RPMI7951 (cell line): ENCODE measurements at regions not wholly inside any gene's neighbourhood (a gene's known extent, or its start where the extent isn't known, plus 50 kb on each side); places are given as distances from the start of the nearest gene placed in this dataset.
"Not testable (repeated sequence)": the region's sequence is repeated elsewhere in the genome, so short reads cannot be mapped to it uniquely, and the experiment has no call there.

Source experiments
- DNase-seq: peaks from one replicate; pipeline ENCODE4 v3.0.0-alpha.2; 2012; ENCODE audit warnings: low read depth

GRCh38 chr3:137300703-137301102 is 342.9 kb downstream of the IL20RB start:
- DNase-seq, result no peak

GRCh38 chr3:137304313-137305056 is 346.7 kb downstream of the IL20RB start:
- no peak for DNase-seq

- DNase-seq, result no peak
These were observed 366.3 kb downstream of the IL20RB start for GRCh38 chr3:137324114-137324513.

GRCh38 chr3:137325170-137325569 is 367.4 kb downstream of the IL20RB start:
- DNase-seq, result no peak

GRCh38 chr3:137325934-137326333 is 368.2 kb downstream of the IL20RB start:
- DNase-seq, result no peak

GRCh38 chr3:137329594-137329993 is 371.8 kb downstream of the IL20RB start:
- DNase-seq, result no peak

- DNase-seq, result no peak
These were observed 372.5 kb downstream of the IL20RB start for GRCh38 chr3:137330246-137330645.

GRCh38 chr3:137332297-137332696 is 374.5 kb downstream of the IL20RB start:
- no peak for DNase-seq

GRCh38 chr3:137335478-137335877 is 377.7 kb downstream of the IL20RB start:
- no peak for DNase-seq

GRCh38 chr3:137338400-137338799 is 380.6 kb downstream of the IL20RB start:
- DNase-seq, result not testable (repeated sequence)

GRCh38 chr3:137343283-137343682 is 385.5 kb downstream of the IL20RB start:
- DNase-seq, result no peak

- no peak for DNase-seq
These were observed 389.3 kb downstream of the IL20RB start for GRCh38 chr3:137347132-137347531.

GRCh38 chr3:137347817-137348368 is 390.1 kb downstream of the IL20RB start:
- DNase-seq, result no peak

- DNase-seq, result no peak
These were observed 391.2 kb downstream of the IL20RB start for GRCh38 chr3:137348936-137349335.

GRCh38 chr3:137349557-137350348 is 392.0 kb downstream of the IL20RB start:
- no peak for DNase-seq

- DNase-seq, result no peak
These were observed 402.9 kb downstream of the IL20RB start for GRCh38 chr3:137360531-137361201.

GRCh38 chr3:137382005-137382594 is 382.0 kb upstream of the SOX14 start:
- DNase-seq, result no peak

GRCh38 chr3:137385922-137386321 is 378.2 kb upstream of the SOX14 start:
- DNase-seq, result no peak

- no peak for DNase-seq
These were observed 354.5 kb upstream of the SOX14 start for GRCh38 chr3:137409584-137409983.

GRCh38 chr3:137410028-137410427 is 354.1 kb upstream of the SOX14 start:
- no peak for DNase-seq

- no peak for DNase-seq
These were observed 343.7 kb upstream of the SOX14 start for GRCh38 chr3:137420198-137420995.
